ENCODE measurements at regions not wholly inside any gene's neighbourhood (a gene's known extent, or its start where the extent isn't known, plus 50 kb on each side); places are given as distances from the start of the nearest gene placed in this dataset.
"Not testable (repeated sequence)": the region's sequence is repeated elsewhere in the genome, so short reads cannot be mapped to it uniquely, and the experiment has no call there.

DNA sequence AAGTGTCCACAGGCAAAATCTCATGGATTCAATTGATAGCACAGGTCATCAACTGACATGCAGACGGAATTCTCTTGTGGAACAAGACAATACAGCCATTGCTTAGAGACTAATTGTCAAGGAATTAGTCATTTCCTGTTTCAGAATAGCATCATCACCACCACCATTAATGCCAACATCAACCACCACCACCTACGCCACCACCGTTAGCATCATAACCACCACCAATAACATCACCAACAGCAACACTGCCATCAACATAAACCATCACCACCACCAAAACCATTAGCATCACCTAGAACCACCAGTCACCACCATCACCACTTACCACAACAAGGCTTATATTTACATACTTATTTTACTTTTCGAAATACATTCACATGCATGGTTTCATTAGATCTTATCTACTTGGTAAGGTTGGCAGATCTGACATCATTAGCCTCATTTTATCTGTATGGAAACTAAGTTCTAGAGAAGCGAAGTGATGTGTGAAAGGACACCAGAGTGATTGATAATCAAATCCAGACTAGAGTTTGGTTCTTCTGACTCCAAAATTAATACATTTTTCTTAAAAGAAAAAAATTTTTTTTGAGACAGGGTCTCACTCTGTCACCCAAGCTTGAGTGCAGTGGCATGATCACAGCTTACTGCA is 2733.8 kb upstream of the TPTE start:
- H3K79me2 ChIP-seq (ENCODE audit: control insufficient read depth in 1 of 2, insufficient read depth in 2 of 2, low read length in 2 of 2); H3K23ac ChIP-seq (ENCODE audit: insufficient read length); H3K4ac ChIP-seq (replicated peaks; ENCODE audit: insufficient read length, low read depth, low read length); H2AK5ac ChIP-seq (ENCODE audit: low read depth, low read length); POLR2A ChIA-PET (ENCODE audit: partially characterized antibody); H3K27me3 ChIP-seq (replicated peaks in 1 of 4; ENCODE audit: control insufficient read depth in 3 of 4, extremely low read depth in 1 of 4, insufficient read depth in 3 of 4, low read length in 3 of 4); H3K27ac ChIP-seq (ENCODE audit: low read depth, low read length); H3K18ac ChIP-seq (ENCODE audit: extremely low read depth, low read length); H2BK20ac ChIP-seq (ENCODE audit: low read length); CTCF ChIA-PET (ENCODE audit: partially characterized antibody); H3K56ac ChIP-seq (replicated peaks; ENCODE audit: insufficient read length, low read depth, low read length); DNase-seq (ENCODE audit: low read depth in 1 of 2, low spot score in 2 of 2); H3K9me3 ChIP-seq (ENCODE audit: insufficient read depth in 2 of 2, low read depth in 1 of 2, low read length in 1 of 2); H3K23me2 ChIP-seq (ENCODE audit: low read depth, low read length); H3K9ac ChIP-seq (replicated peaks in 1 of 4; ENCODE audit: extremely low read depth in 1 of 4, low read depth in 3 of 4, low read length in 3 of 4); H3K36me3 ChIP-seq (ENCODE audit: control insufficient read depth in 2 of 4, insufficient read depth in 4 of 4, low read length in 3 of 4); H4K20me1 ChIP-seq (replicated peaks in 1 of 2; ENCODE audit: control insufficient read depth in 1 of 2, insufficient read depth in 2 of 2, low read length in 2 of 2); H2BK5ac ChIP-seq (ENCODE audit: low read depth, low read length); H4K8ac ChIP-seq (ENCODE audit: extremely low read depth, insufficient read depth, low read length); H3K4me2 ChIP-seq (ENCODE audit: insufficient read depth in 1 of 2, low read depth in 2 of 2, low read length in 2 of 2); H3K79me1 ChIP-seq (ENCODE audit: low read depth, low read length); FAIRE-seq; H4K91ac ChIP-seq (replicated peaks; ENCODE audit: insufficient read length, low read length); H2AFZ ChIP-seq (ENCODE audit: low read length); H3K14ac ChIP-seq (ENCODE audit: insufficient read length); H2BK15ac ChIP-seq (ENCODE audit: low read length); H3K4me3 ChIP-seq (ENCODE audit: extremely low read depth in 1 of 4, insufficient read depth in 2 of 4, low read depth in 3 of 4, low read length in 4 of 4); H2BK120ac ChIP-seq (replicated peaks; ENCODE audit: low read depth, low read length); H3K4me1 ChIP-seq (replicated peaks in 1 of 4; ENCODE audit: control insufficient read depth in 3 of 4, insufficient read depth in 4 of 4, low read length in 3 of 4); H4K5ac ChIP-seq (ENCODE audit: insufficient read length, low read depth, low read length); H2BK12ac ChIP-seq (ENCODE audit: low read depth, low read length): not testable (repeated sequence)
- WGBS, 2 experiments (ENCODE audit: extremely low coverage in 1 of 2, insufficient coverage in 1 of 2, insufficient read length in 1 of 2, insufficient replicate concordance in 2 of 2, low coverage in 1 of 2, low lambda C conversion rate in 2 of 2, missing lambda C conversion rate in 1 of 2), result no CpG with 5 or more reads among the region's 5 CpGs

DNA sequence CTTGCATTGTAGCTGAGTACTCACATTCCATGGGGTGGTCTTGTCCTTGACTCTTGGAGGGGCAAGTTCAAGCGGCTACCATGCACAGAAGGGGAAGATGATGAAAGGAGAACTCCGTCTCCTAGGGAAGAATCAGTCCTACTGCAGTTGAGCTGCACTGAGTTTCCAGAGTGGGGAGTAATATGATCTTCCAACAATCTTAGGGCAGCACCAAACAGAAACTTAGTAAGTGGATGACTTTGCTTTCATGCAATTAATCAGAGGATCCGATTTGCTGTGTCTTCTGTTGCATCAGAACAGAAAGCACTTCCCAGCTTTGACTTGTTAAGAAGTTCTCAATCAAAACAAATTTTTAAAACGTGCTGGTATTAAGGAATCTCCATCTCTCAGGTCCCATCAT is 2727.6 kb upstream of the TPTE start:
- DNase-seq (ENCODE audit: low read depth in 1 of 2, low spot score in 2 of 2); POLR2A ChIA-PET (ENCODE audit: partially characterized antibody); H3K79me2 ChIP-seq (ENCODE audit: control insufficient read depth in 1 of 2, insufficient read depth in 2 of 2, low read length in 2 of 2); H2BK5ac ChIP-seq (ENCODE audit: low read depth, low read length); H3K4me2 ChIP-seq (ENCODE audit: insufficient read depth in 1 of 2, low read depth in 2 of 2, low read length in 2 of 2); H2BK12ac ChIP-seq (ENCODE audit: low read depth, low read length); H2AK5ac ChIP-seq (ENCODE audit: low read depth, low read length); H3K23ac ChIP-seq (ENCODE audit: insufficient read length); H4K91ac ChIP-seq (replicated peaks; ENCODE audit: insufficient read length, low read length); H3K14ac ChIP-seq (ENCODE audit: insufficient read length); H3K9ac ChIP-seq (replicated peaks in 1 of 4; ENCODE audit: extremely low read depth in 1 of 4, low read depth in 3 of 4, low read length in 3 of 4); H2BK20ac ChIP-seq (ENCODE audit: low read length); H3K23me2 ChIP-seq (ENCODE audit: low read depth, low read length); H2BK120ac ChIP-seq (replicated peaks; ENCODE audit: low read depth, low read length); H3K4me3 ChIP-seq (ENCODE audit: extremely low read depth in 1 of 4, insufficient read depth in 2 of 4, low read depth in 3 of 4, low read length in 4 of 4); H3K4me1 ChIP-seq (replicated peaks in 1 of 4; ENCODE audit: control insufficient read depth in 3 of 4, insufficient read depth in 4 of 4, low read length in 3 of 4); H2BK15ac ChIP-seq (ENCODE audit: low read length); H2AFZ ChIP-seq (ENCODE audit: low read length); H3K27me3 ChIP-seq (replicated peaks in 1 of 4; ENCODE audit: control insufficient read depth in 3 of 4, extremely low read depth in 1 of 4, insufficient read depth in 3 of 4, low read length in 3 of 4); H4K5ac ChIP-seq (ENCODE audit: insufficient read length, low read depth, low read length); FAIRE-seq; H3K56ac ChIP-seq (replicated peaks; ENCODE audit: insufficient read length, low read depth, low read length); H3K79me1 ChIP-seq (ENCODE audit: low read depth, low read length); H3K18ac ChIP-seq (ENCODE audit: extremely low read depth, low read length); H4K8ac ChIP-seq (ENCODE audit: extremely low read depth, insufficient read depth, low read length); CTCF ChIA-PET (ENCODE audit: partially characterized antibody); H3K27ac ChIP-seq (ENCODE audit: low read depth, low read length); H3K36me3 ChIP-seq (ENCODE audit: control insufficient read depth in 2 of 4, insufficient read depth in 4 of 4, low read length in 3 of 4); H3K9me3 ChIP-seq (ENCODE audit: insufficient read depth in 2 of 2, low read depth in 1 of 2, low read length in 1 of 2); H3K4ac ChIP-seq (replicated peaks; ENCODE audit: insufficient read length, low read depth, low read length); H4K20me1 ChIP-seq (replicated peaks in 1 of 2; ENCODE audit: control insufficient read depth in 1 of 2, insufficient read depth in 2 of 2, low read length in 2 of 2): not testable (repeated sequence)
- WGBS, 2 experiments (ENCODE audit: extremely low coverage in 1 of 2, insufficient coverage in 1 of 2, insufficient read length in 1 of 2, insufficient replicate concordance in 2 of 2, low coverage in 1 of 2, low lambda C conversion rate in 2 of 2, missing lambda C conversion rate in 1 of 2), result no CpG with 5 or more reads among the region's 4 CpGs
